Nucleus accumbens (tissue), 56 donors: ENCODE measurements at regions not wholly inside any gene's neighbourhood (a gene's known extent, or its start where the extent isn't known, plus 50 kb on each side); places are given as distances from the start of the nearest gene placed in this dataset.

Source experiments
- DNase-seq, 56 donors: peaks; one replicate each; lab custom pipeline; 2025; lab: John Stamatoyannopoulos, UW

- no peak for DNase-seq
Observed at GRCh38 chrX:117215683-117216082, 752.9 kb upstream of the CT83 start.

GRCh38 chrX:117196481-117196880 lies 733.7 kb upstream of the CT83 start:
- DNase-seq: no peak

- DNase-seq: no peak
Observed at GRCh38 chrX:117147249-117147648, 684.5 kb upstream of the CT83 start.

GRCh38 chrX:117138070-117138469 lies 675.3 kb upstream of the CT83 start:
- no peak for DNase-seq

- no peak for DNase-seq
Observed at GRCh38 chrX:117134983-117135382, 672.2 kb upstream of the CT83 start.

GRCh38 chrX:117120700-117121099 lies 657.9 kb upstream of the CT83 start:
- no peak for DNase-seq

GRCh38 chrX:117096528-117096927 lies 633.8 kb upstream of the CT83 start:
- DNase-seq: no peak

- DNase-seq: no peak
Observed at GRCh38 chrX:117095393-117095792, 632.6 kb upstream of the CT83 start.

- no peak for DNase-seq
Observed at GRCh38 chrX:117094149-117094548, 631.4 kb upstream of the CT83 start.

- no peak for DNase-seq
Observed at GRCh38 chrX:117093319-117093718, 630.5 kb upstream of the CT83 start.

GRCh38 chrX:117092641-117093040 lies 629.9 kb upstream of the CT83 start:
- no peak for DNase-seq

- no peak for DNase-seq
Observed at GRCh38 chrX:117063224-117063623, 600.4 kb upstream of the CT83 start.

GRCh38 chrX:117059848-117060247 lies 597.1 kb upstream of the CT83 start:
- no peak for DNase-seq

GRCh38 chrX:117053260-117053659 lies 590.5 kb upstream of the CT83 start:
- no peak for DNase-seq

- no peak for DNase-seq
Observed at GRCh38 chrX:117038918-117039440, 576.2 kb upstream of the CT83 start.

GRCh38 chrX:117010243-117010642 lies 547.5 kb upstream of the CT83 start:
- no peak for DNase-seq

GRCh38 chrX:117002981-117003380 lies 540.2 kb upstream of the CT83 start:
- DNase-seq: no peak

- DNase-seq: no peak
Observed at GRCh38 chrX:116975517-116975916, 512.7 kb upstream of the CT83 start.

GRCh38 chrX:116972362-116972761 lies 509.6 kb upstream of the CT83 start:
- DNase-seq: no peak

- peak in 1 of 56 donors; percentile 0 for DNase-seq
Observed at GRCh38 chrX:116961872-116962582, 499.3 kb upstream of the CT83 start.

GRCh38 chrX:116930311-116930710 lies 467.5 kb upstream of the CT83 start:
- no peak for DNase-seq

GRCh38 chrX:116897526-116897925 lies 434.8 kb upstream of the CT83 start:
- DNase-seq: no peak

GRCh38 chrX:116881961-116882360 lies 419.2 kb upstream of the CT83 start:
- no peak for DNase-seq
